ENCODE measurements at regions not wholly inside any gene's neighbourhood (a gene's known extent, or its start where the extent isn't known, plus 50 kb on each side); places are given as distances from the start of the nearest gene placed in this dataset.

- Histone ChIP-seq H3K27me3 (replicated peaks; ENCODE audit: insufficient read depth) (no peaks in the 10 kb centered on the region), H3K36me3 (no peaks in the 10 kb centered on the region), H3K4me3 (no peak overlapping the region), H3K4me1 (replicated peaks) (no peaks in the 10 kb centered on the region), H3K9me3 (no peaks in the 10 kb centered on the region), H3K27ac (no peak overlapping the region)
- TF ChIP-seq POLR2A (IDR thresholded peaks at IDR 0.05) (no peak), POLR2AphosphoS5 (IDR thresholded peaks at IDR 0.05) (no peak)
- TF ChIP-seq, protein P1, sequence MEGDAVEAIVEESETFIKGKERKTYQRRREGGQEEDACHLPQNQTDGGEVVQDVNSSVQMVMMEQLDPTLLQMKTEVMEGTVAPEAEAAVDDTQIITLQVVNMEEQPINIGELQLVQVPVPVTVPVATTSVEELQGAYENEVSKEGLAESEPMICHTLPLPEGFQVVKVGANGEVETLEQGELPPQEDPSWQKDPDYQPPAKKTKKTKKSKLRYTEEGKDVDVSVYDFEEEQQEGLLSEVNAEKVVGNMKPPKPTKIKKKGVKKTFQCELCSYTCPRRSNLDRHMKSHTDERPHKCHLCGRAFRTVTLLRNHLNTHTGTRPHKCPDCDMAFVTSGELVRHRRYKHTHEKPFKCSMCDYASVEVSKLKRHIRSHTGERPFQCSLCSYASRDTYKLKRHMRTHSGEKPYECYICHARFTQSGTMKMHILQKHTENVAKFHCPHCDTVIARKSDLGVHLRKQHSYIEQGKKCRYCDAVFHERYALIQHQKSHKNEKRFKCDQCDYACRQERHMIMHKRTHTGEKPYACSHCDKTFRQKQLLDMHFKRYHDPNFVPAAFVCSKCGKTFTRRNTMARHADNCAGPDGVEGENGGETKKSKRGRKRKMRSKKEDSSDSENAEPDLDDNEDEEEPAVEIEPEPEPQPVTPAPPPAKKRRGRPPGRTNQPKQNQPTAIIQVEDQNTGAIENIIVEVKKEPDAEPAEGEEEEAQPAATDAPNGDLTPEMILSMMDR (IDR thresholded peaks at IDR 0.05), result no peak
- DNase-seq (ENCODE audit: low spot score), result no peak
- intact Hi-C loops (cut with DNase I), result no loop called here
- 46% methylated on average over 2 of the region's 2 CpGs for WGBS
Observed at GRCh38 chr13:64332048-64332447, 2898.1 kb downstream of the PCDH9 start.

GRCh38 chr13:64327505-64328194 lies 2902.5 kb downstream of the PCDH9 start:
- WGBS, result 25% methylated on average over 2 of the region's 2 CpGs
- no peak for DNase-seq (ENCODE audit: low spot score)
- H3K36me3 ChIP-seq, result no peaks in the 10 kb centered on the region
- no peaks in the 10 kb centered on the region for H3K9me3 ChIP-seq
- no peak overlapping the region for H3K4me3 ChIP-seq
- no peak overlapping the region for H3K27ac ChIP-seq
- H3K27me3 ChIP-seq (replicated peaks; ENCODE audit: insufficient read depth), result no peaks in the 10 kb centered on the region
- TF ChIP-seq, protein P1 (IDR thresholded peaks at IDR 0.05), result no peak
- TF ChIP-seq POLR2AphosphoS5 (IDR thresholded peaks at IDR 0.05) (no peak), POLR2A (IDR thresholded peaks at IDR 0.05) (no peak)
- intact Hi-C loops (cut with DNase I), result no loop called here
- no peaks in the 10 kb centered on the region for H3K4me1 ChIP-seq (replicated peaks)

GRCh38 chr13:64314331-64314730 lies 2898.7 kb upstream of the PCDH20 start:
- H3K27ac ChIP-seq, result no peak overlapping the region
- no peaks in the 10 kb centered on the region for H3K27me3 ChIP-seq (replicated peaks; ENCODE audit: insufficient read depth)
- intact Hi-C loops (cut with DNase I), result no loop called here
- WGBS, result 34% methylated on average over 2 of the region's 2 CpGs
- no peaks in the 10 kb centered on the region for H3K4me1 ChIP-seq (replicated peaks)
- no peaks in the 10 kb centered on the region for H3K9me3 ChIP-seq
- H3K36me3 ChIP-seq, result no peaks in the 10 kb centered on the region
- H3K4me3 ChIP-seq, result no peak overlapping the region
- no peak for DNase-seq (ENCODE audit: low spot score)
- TF ChIP-seq POLR2A (IDR thresholded peaks at IDR 0.05) (no peak), POLR2AphosphoS5 (IDR thresholded peaks at IDR 0.05) (no peak)
- TF ChIP-seq, protein P1 (IDR thresholded peaks at IDR 0.05), result no peak

DNA sequence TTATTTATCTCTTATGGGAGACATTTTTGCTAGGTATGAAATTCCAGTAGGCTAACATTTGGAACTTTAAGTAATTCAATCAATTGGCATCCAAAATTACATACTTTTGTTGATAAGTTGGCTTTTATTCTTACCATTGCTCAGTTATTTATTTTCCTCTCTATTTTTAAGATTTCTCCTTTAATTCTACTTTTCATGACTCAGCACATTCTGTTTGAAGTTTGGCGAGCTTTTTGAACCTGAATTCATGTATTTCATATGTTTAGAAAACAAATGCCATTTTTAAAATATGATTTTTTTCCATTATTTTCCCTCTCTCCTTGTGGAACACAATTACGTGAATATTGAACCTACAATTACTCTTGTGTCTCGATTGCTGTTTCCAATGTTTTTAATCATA lies 2896.3 kb upstream of the PCDH20 start:
- intact Hi-C loops (cut with DNase I), result no loop called here
- TF ChIP-seq POLR2AphosphoS5 (IDR thresholded peaks at IDR 0.05), result no peak
- TF ChIP-seq, protein P1 (IDR thresholded peaks at IDR 0.05), result no peak
- TF ChIP-seq POLR2A (IDR thresholded peaks at IDR 0.05), result no peak
- H3K4me1 ChIP-seq (replicated peaks), result no peaks in the 10 kb centered on the region
- 93% methylated on average over 3 of the region's 3 CpGs for WGBS
- no peaks in the 10 kb centered on the region for H3K27me3 ChIP-seq (replicated peaks; ENCODE audit: insufficient read depth)
- no peaks in the 10 kb centered on the region for H3K36me3 ChIP-seq
- DNase-seq (ENCODE audit: low spot score), result no peak
- H3K9me3 ChIP-seq, result no peaks in the 10 kb centered on the region
- H3K27ac ChIP-seq, result no peak overlapping the region
- H3K4me3 ChIP-seq, result no peak overlapping the region

GRCh38 chr13:64311112-64311511 lies 2895.5 kb upstream of the PCDH20 start:
- Histone ChIP-seq H3K27ac (no peak overlapping the region), H3K4me1 (replicated peaks) (no peaks in the 10 kb centered on the region), H3K36me3 (no peaks in the 10 kb centered on the region), H3K4me3 (no peak overlapping the region), H3K9me3 (no peaks in the 10 kb centered on the region), H3K27me3 (replicated peaks; ENCODE audit: insufficient read depth) (no peaks in the 10 kb centered on the region)
- 61% methylated on average over 1 of the region's 1 CpG for WGBS
- no peak for DNase-seq (ENCODE audit: low spot score)
- TF ChIP-seq, protein P1 (IDR thresholded peaks at IDR 0.05), result no peak
- TF ChIP-seq POLR2A (IDR thresholded peaks at IDR 0.05) (no peak), POLR2AphosphoS5 (IDR thresholded peaks at IDR 0.05) (no peak)
- intact Hi-C loops (cut with DNase I), result no loop called here

Data from prostate gland (tissue), 2 donors.